HL-60 (cell line): ENCODE measurements at regions not wholly inside any gene's neighbourhood (a gene's known extent, or its start where the extent isn't known, plus 50 kb on each side); places are given as distances from the start of the nearest gene placed in this dataset.

Experiments
- DNase-seq, 2 experiments: peaks; one replicate each; pipeline ENCODE4 v3.0.0-alpha.2; 2010 to 2020; ENCODE audit warnings: low read depth in 1 of 2, low spot score in 1 of 2
- H3K27ac ChIP-seq: fragments of 250-450 bp; sonication (Bioruptor Pico); replicated peaks from 2 replicates; pipeline ENCODE4 v1.5.1; 2020; ENCODE audit warnings: mild to moderate bottlenecking, moderate library complexity
- H3K27me3 ChIP-seq: fragments of 250-450 bp; sonication (Bioruptor Pico); 2 replicates; pipeline ENCODE4 v1.5.1; 2021; ENCODE audit warnings: mild to moderate bottlenecking, moderate library complexity; ENCODE audit not compliant: insufficient read depth, poor library complexity, severe bottlenecking
- H3K4me3 ChIP-seq: replicated peaks from 2 replicates; pipeline ENCODE4 v1.5.1; 2011; ENCODE audit warnings: mild to moderate bottlenecking, control low read depth, low read length; ENCODE audit not compliant: insufficient read depth
- CTCF ChIP-seq: IDR thresholded peaks from one replicate; pipeline ENCODE4 v1.5.1; 2011; ENCODE audit warnings: low read length, control low read depth, inconsistent platforms; ENCODE audit not compliant: insufficient read depth
- GABPA ChIP-seq: IDR thresholded peaks from 2 replicates; pipeline ENCODE4 v1.6.1; 2012; ENCODE audit warnings: low read depth
- POLR2AphosphoS5 ChIP-seq: IDR thresholded peaks from 2 replicates; pipeline ENCODE4 v1.6.1; 2012; ENCODE audit warnings: low read depth
- REST ChIP-seq: IDR thresholded peaks from 2 replicates; pipeline ENCODE4 v1.6.1; 2012; ENCODE audit warnings: low read depth; ENCODE audit not compliant: insufficient replicate concordance
- SPI1 ChIP-seq: IDR thresholded peaks from 2 replicates; pipeline ENCODE4 v1.6.1; 2012; ENCODE audit warnings: low read depth, mild to moderate bottlenecking, borderline replicate concordance

DNA sequence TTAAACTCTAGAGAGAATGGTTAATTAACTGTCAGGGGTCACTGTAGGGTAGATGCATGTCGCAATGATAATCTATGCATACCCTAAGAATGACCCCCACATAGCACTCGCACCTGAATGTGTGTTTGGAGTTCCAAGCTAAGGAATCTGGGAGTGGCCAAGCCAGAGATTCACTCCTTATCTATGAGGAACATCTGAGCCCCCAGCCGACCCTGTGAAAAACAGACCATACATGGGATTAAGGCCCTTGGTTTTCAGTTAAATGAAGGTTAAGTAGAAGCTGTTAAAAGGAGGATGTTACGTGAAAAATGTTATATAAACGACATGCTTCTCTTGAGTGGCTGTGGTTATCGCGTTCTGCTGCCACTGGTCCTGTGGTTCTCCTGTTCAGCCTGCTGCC is 147.2 kb downstream of the RELL1 start:
- DNase-seq = peak in 1 of 2 experiments; percentile 30
- Histone ChIP-seq H3K27ac (no peak overlapping the region), H3K27me3 (no peaks in the 10 kb centered on the region), H3K4me3 (no peak overlapping the region)
- TF ChIP-seq REST = no peak
- TF ChIP-seq POLR2AphosphoS5 = no peak
- no peak for TF ChIP-seq GABPA
- TF ChIP-seq CTCF = no peak
- TF ChIP-seq SPI1 = no peak

GRCh38 chr4:37537484-37537883 is 148.7 kb downstream of the RELL1 start:
- TF ChIP-seq SPI1 (peak; percentile 9; the same call in 1 of the 2 replicates), REST (no peak), POLR2AphosphoS5 (no peak), GABPA (peak; percentile 68), CTCF (no peak)
- Histone ChIP-seq H3K4me3 (no peak overlapping the region), H3K27ac (no peak overlapping the region), H3K27me3 (no peaks in the 10 kb centered on the region)
- DNase-seq = peak in 1 of 2 experiments; percentile 28

DNA sequence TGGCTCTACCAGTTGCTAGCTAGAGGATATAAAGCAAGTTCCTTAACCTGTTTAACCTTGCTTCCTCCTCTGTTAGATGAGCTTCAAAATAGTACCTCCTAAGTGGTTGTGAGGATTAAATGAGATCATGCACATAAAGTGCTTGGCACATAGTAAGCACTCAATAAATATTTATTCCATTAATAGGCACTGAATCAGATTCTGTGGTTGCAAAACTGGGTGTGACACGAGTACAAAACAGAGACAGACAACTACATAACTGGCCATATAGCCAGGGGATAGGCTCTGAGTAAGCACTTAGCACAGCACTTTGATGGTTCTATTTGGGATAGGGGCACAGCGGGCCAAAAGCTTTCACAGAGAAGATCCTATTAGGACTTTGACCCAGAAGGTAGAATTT is 150.3 kb downstream of the RELL1 start:
- Histone ChIP-seq H3K27ac (no peak overlapping the region), H3K27me3 (no peaks in the 10 kb centered on the region), H3K4me3 (no peak overlapping the region)
- DNase-seq = no peak
- TF ChIP-seq POLR2AphosphoS5 (no peak), GABPA (no peak), SPI1 (no peak), CTCF (no peak), REST (no peak)
